Testis (tissue), 2 donors: ENCODE measurements at regions not wholly inside any gene's neighbourhood (a gene's known extent, or its start where the extent isn't known, plus 50 kb on each side); places are given as distances from the start of the nearest gene placed in this dataset.

Experiments used
- CTCF ChIP-seq, 3 experiments: fragments of 450-650 bp in 2 of 3; fragments of 200-600 bp in 1 of 3; sonication (generic) in 1 of 3; IDR thresholded peaks; one replicate each; pipeline ENCODE4 v1.5.1; 2016 to 2019; ENCODE audit warnings: antibody characterized with exemption in 3 of 3, mild to moderate bottlenecking in 2 of 3, moderate library complexity in 1 of 3
- POLR2A ChIP-seq: fragments of 450-650 bp; IDR thresholded peaks from one replicate; pipeline ENCODE4 v1.6.1; 2017; ENCODE audit warnings: antibody characterized with exemption, mild to moderate bottlenecking, moderate library complexity

DNA sequence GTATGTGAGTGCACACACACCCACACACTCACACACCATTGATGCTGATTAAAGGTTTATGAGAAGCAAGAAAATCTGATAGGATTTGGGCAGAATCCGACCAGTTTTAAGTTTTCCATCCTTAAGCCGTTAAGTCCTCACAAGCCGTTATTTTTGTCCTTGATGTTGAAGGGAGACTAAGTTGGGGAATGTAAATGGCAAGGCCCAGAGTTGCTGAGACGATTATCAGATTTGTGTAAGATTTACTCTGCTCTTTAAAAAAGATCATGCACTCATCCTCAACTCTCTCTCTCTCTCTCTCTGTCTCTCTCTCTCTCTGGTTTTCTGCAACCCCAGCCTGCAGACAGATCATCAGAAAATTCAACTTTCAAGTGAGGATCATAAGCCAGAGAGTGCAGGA lies 238.8 kb downstream of the SMAD2 start:
- TF ChIP-seq CTCF (IDR thresholded peaks at IDR 0.05): no peak
- TF ChIP-seq POLR2A: no peak
